ENCODE measurements at regions not wholly inside any gene's neighbourhood (a gene's known extent, or its start where the extent isn't known, plus 50 kb on each side); places are given as distances from the start of the nearest gene placed in this dataset.

DNA sequence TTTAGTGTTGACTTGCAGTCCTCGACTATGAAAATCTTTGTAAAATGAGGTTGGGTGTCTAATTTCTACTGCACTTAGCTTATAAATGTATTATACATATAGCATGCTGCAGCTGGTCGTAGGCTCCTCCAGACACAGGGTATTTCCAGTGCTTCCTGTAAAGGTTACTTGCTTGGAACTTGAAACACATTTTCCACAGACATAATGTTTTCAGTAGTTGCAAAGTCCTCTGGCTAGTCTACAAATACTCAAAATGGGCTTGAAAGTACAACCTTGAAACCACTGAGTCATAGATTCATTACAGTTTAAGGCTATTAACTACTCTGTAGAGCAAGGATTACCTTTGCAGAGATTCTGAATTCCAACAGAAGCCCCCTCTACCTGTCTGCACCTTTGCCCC is 464.1 kb downstream of the RAP2B start:
- TF ChIP-seq EZH2 (IDR thresholded peaks at IDR 0.05; ENCODE audit: borderline replicate concordance, low read depth, low read length, severe bottlenecking): no peak
- TF ChIP-seq, protein P1, sequence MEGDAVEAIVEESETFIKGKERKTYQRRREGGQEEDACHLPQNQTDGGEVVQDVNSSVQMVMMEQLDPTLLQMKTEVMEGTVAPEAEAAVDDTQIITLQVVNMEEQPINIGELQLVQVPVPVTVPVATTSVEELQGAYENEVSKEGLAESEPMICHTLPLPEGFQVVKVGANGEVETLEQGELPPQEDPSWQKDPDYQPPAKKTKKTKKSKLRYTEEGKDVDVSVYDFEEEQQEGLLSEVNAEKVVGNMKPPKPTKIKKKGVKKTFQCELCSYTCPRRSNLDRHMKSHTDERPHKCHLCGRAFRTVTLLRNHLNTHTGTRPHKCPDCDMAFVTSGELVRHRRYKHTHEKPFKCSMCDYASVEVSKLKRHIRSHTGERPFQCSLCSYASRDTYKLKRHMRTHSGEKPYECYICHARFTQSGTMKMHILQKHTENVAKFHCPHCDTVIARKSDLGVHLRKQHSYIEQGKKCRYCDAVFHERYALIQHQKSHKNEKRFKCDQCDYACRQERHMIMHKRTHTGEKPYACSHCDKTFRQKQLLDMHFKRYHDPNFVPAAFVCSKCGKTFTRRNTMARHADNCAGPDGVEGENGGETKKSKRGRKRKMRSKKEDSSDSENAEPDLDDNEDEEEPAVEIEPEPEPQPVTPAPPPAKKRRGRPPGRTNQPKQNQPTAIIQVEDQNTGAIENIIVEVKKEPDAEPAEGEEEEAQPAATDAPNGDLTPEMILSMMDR (IDR thresholded peaks at IDR 0.05; ENCODE audit: borderline replicate concordance, extremely low read depth, low read length, poor library complexity, severe bottlenecking): no peak
- H3K4me3 ChIP-seq (ENCODE audit: low read depth in 1 of 2, low read length in 2 of 2): no peak overlapping the region
- DNase-seq (no peak), ATAC-seq (ENCODE audit: insufficient read depth, low read depth) (no peak)
- no peaks in the 10 kb centered on the region for H3K79me2 ChIP-seq (ENCODE audit: insufficient read depth, low read length)
- H3K9me3 ChIP-seq (ENCODE audit: insufficient read depth, low read length, severe bottlenecking): no peaks in the 10 kb centered on the region
- H3K36me3 ChIP-seq (ENCODE audit: insufficient read depth, low read length): no peaks in the 10 kb centered on the region
- H2AFZ ChIP-seq (ENCODE audit: low read depth, low read length): no peak overlapping the region
- no peak overlapping the region for H3K9ac ChIP-seq (ENCODE audit: low read depth, low read length)
- H3K4me2 ChIP-seq (ENCODE audit: insufficient read depth, low read length): no peak overlapping the region
- no peaks in the 10 kb centered on the region for H4K20me1 ChIP-seq (ENCODE audit: insufficient read depth, low read length)
- no peaks in the 10 kb centered on the region for H3K27me3 ChIP-seq (ENCODE audit: insufficient read depth, low read length, poor library complexity)
- H3K27ac ChIP-seq (ENCODE audit: low read length): no peak overlapping the region
- H3K4me1 ChIP-seq (ENCODE audit: insufficient read depth, low read length): no peaks in the 10 kb centered on the region

DNA sequence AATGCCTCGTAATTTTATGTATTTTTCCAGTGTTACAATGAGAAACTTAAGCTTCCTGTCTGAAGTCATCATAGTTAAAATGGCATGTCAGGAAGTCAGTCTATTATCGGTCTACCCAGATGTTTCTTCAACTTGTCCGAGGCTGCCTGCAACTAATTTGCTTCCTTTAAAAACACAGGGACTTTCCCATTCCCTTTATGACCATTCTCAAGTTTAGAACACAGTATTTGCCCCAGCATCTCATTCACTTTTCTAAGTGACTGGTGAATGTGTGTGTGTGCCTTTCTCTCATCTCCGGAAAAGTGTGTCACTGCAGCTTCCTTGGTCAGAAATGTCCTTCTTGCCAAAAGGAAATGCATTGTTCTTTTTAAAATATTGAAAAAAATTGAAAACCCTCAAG is 466.6 kb downstream of the RAP2B start:
- H3K4me1 ChIP-seq (ENCODE audit: insufficient read depth, low read length): no peaks in the 10 kb centered on the region
- H4K20me1 ChIP-seq (ENCODE audit: insufficient read depth, low read length): no peaks in the 10 kb centered on the region

DNA sequence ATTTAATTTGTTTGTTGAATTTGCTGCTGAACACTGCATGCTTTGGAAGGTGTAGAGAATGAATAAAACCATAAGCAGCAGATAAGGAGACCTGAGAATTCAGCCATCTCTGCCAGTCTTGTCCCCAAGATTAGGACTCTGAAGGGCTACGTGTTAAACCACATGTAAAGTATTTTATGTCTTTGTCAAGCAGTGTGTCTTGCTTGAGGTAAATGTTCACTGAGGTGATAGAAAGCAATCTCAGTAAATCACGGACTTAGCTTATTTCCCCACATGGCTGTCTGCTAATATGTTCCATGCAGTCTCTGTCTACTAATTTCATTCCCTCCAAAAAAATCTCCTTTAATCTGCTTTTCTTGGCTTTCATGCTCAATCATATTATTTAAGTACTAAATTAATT is 467.1 kb downstream of the RAP2B start:
- Histone ChIP-seq H4K20me1 (ENCODE audit: insufficient read depth, low read length) (no peaks in the 10 kb centered on the region), H3K4me3 (ENCODE audit: low read depth in 1 of 2, low read length in 2 of 2) (no peak overlapping the region), H3K27me3 (ENCODE audit: insufficient read depth, low read length, poor library complexity) (no peaks in the 10 kb centered on the region), H3K4me2 (ENCODE audit: insufficient read depth, low read length) (no peak overlapping the region), H3K9ac (ENCODE audit: low read depth, low read length) (no peak overlapping the region), H2AFZ (ENCODE audit: low read depth, low read length) (no peak overlapping the region), H3K27ac (ENCODE audit: low read length) (no peak overlapping the region), H3K36me3 (ENCODE audit: insufficient read depth, low read length) (no peaks in the 10 kb centered on the region), H3K4me1 (ENCODE audit: insufficient read depth, low read length) (no peaks in the 10 kb centered on the region), H3K9me3 (ENCODE audit: insufficient read depth, low read length, severe bottlenecking) (no peaks in the 10 kb centered on the region), H3K79me2 (ENCODE audit: insufficient read depth, low read length) (no peaks in the 10 kb centered on the region)
- DNase-seq: no peak
- no peak for TF ChIP-seq EZH2 (IDR thresholded peaks at IDR 0.05; ENCODE audit: borderline replicate concordance, low read depth, low read length, severe bottlenecking)
- TF ChIP-seq, protein P1 (IDR thresholded peaks at IDR 0.05; ENCODE audit: borderline replicate concordance, extremely low read depth, low read length, poor library complexity, severe bottlenecking): no peak
- ATAC-seq (ENCODE audit: insufficient read depth, low read depth): no peak

More for the DNA sequence above, 466.6 kb downstream of the RAP2B start:
- Histone ChIP-seq H2AFZ (ENCODE audit: low read depth, low read length) (no peak overlapping the region), H3K4me2 (ENCODE audit: insufficient read depth, low read length) (no peak overlapping the region), H3K36me3 (ENCODE audit: insufficient read depth, low read length) (no peaks in the 10 kb centered on the region), H3K9ac (ENCODE audit: low read depth, low read length) (no peak overlapping the region), H3K79me2 (ENCODE audit: insufficient read depth, low read length) (no peaks in the 10 kb centered on the region), H3K27ac (ENCODE audit: low read length) (no peak overlapping the region), H3K4me3 (ENCODE audit: low read depth in 1 of 2, low read length in 2 of 2) (no peak overlapping the region), H3K27me3 (ENCODE audit: insufficient read depth, low read length, poor library complexity) (no peaks in the 10 kb centered on the region), H3K9me3 (ENCODE audit: insufficient read depth, low read length, severe bottlenecking) (no peaks in the 10 kb centered on the region)
- DNase-seq (no peak), ATAC-seq (ENCODE audit: insufficient read depth, low read depth) (no peak)
- TF ChIP-seq, protein P1 (IDR thresholded peaks at IDR 0.05; ENCODE audit: borderline replicate concordance, extremely low read depth, low read length, poor library complexity, severe bottlenecking): no peak
- TF ChIP-seq EZH2 (IDR thresholded peaks at IDR 0.05; ENCODE audit: borderline replicate concordance, low read depth, low read length, severe bottlenecking): no peak

DNA sequence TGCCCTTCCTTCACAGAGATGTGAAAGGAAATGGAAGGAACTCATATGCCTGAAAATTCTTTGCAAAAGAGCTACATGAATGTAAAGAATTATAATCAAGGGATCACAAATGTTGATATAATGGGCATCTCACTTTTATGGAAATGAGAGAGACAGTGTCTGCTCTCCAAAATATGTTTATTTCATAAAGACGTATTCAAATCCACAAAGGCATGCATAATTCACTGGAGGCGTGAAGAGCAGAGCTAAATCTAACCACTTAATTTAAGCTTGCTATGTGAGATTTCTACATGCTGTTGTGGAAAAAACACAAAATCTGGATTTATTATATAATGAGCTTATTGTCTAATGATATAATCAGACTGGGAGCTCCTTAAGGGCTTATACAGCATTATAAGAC is 469.1 kb downstream of the RAP2B start:
- H3K4me1 ChIP-seq (ENCODE audit: insufficient read depth, low read length): no peaks in the 10 kb centered on the region
- TF ChIP-seq, protein P1 (IDR thresholded peaks at IDR 0.05; ENCODE audit: borderline replicate concordance, extremely low read depth, low read length, poor library complexity, severe bottlenecking): no peak
- no peak for TF ChIP-seq EZH2 (IDR thresholded peaks at IDR 0.05; ENCODE audit: borderline replicate concordance, low read depth, low read length, severe bottlenecking)

More for the DNA sequence above, 469.1 kb downstream of the RAP2B start:
- no peak overlapping the region for H3K9ac ChIP-seq (ENCODE audit: low read depth, low read length)
- H2AFZ ChIP-seq (ENCODE audit: low read depth, low read length): no peak overlapping the region
- no peak for ATAC-seq (ENCODE audit: insufficient read depth, low read depth)
- no peaks in the 10 kb centered on the region for H3K79me2 ChIP-seq (ENCODE audit: insufficient read depth, low read length)
- no peaks in the 10 kb centered on the region for H3K9me3 ChIP-seq (ENCODE audit: insufficient read depth, low read length, severe bottlenecking)
- H3K27me3 ChIP-seq (ENCODE audit: insufficient read depth, low read length, poor library complexity): no peaks in the 10 kb centered on the region
- no peak overlapping the region for H3K4me2 ChIP-seq (ENCODE audit: insufficient read depth, low read length)
- no peak for DNase-seq
- H3K36me3 ChIP-seq (ENCODE audit: insufficient read depth, low read length): no peaks in the 10 kb centered on the region
- H4K20me1 ChIP-seq (ENCODE audit: insufficient read depth, low read length): no peaks in the 10 kb centered on the region
- H3K27ac ChIP-seq (ENCODE audit: low read length): no peak overlapping the region
- H3K4me3 ChIP-seq (ENCODE audit: low read depth in 1 of 2, low read length in 2 of 2): no peak overlapping the region
